ENCODE measurements at regions not wholly inside any gene's neighbourhood (a gene's known extent, or its start where the extent isn't known, plus 50 kb on each side); places are given as distances from the start of the nearest gene placed in this dataset.

DNA sequence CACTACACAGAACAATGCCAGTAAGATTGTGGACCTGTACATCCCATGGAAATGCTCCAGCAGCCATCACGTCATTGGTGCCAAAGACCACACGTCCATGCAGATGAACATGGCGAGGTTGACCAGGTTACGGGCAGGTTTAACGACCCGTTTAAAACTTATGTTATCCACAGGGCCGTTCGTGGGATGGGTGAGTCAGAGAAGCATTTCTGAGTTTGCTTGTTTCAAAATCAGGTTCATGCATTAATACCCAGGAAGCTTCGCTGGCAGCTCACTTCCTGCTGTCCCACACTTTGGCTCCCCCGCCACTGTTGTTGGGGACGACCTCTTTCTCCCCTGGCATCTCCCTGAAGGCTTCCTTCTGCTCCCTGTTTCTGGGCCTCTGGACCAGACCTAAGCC, 194.1 kb downstream of the USP12 start:
- no peak for ATAC-seq
- ChIA-PET CTCF (ENCODE audit: low intra/inter-chr PET ratio) (no interaction called here), POLR2A (interaction anchor here (0.6 kb wide), 1 partner anchor 1431 kb away, joined by 4 read pairs; no protein-coding TSS in a partner anchor)
- WGBS (ENCODE audit: insufficient coverage, low coverage, missing lambda C conversion rate) = 48% methylated on average over 10 of the region's 11 CpGs
- H3K4me2 ChIP-seq (ENCODE audit: insufficient read depth, low read length) = no peak overlapping the region
- FAIRE-seq = no peak
- H3K9me3 ChIP-seq (replicated peaks; ENCODE audit: control insufficient read depth, insufficient read depth, low read depth, low read length) = no peaks in the 10 kb centered on the region; the same call in 1 of the 2 replicates
- TF ChIP-seq ZNF644 (tag; IDR thresholded peaks at IDR 0.05; ENCODE audit: low read depth) = no peak
- TF ChIP-seq DIDO1 (tag; IDR thresholded peaks at IDR 0.05; ENCODE audit: low read depth) = no peak
- TF ChIP-seq ZNF12 (CRISPR knock-in tag; IDR thresholded peaks at IDR 0.05) = no peak
- no peak for TF ChIP-seq ZNF23 (CRISPR knock-in tag; IDR thresholded peaks at IDR 0.05)
- no peak for TF ChIP-seq BRD4 (IDR thresholded peaks at IDR 0.05)
- TF ChIP-seq, protein P1, sequence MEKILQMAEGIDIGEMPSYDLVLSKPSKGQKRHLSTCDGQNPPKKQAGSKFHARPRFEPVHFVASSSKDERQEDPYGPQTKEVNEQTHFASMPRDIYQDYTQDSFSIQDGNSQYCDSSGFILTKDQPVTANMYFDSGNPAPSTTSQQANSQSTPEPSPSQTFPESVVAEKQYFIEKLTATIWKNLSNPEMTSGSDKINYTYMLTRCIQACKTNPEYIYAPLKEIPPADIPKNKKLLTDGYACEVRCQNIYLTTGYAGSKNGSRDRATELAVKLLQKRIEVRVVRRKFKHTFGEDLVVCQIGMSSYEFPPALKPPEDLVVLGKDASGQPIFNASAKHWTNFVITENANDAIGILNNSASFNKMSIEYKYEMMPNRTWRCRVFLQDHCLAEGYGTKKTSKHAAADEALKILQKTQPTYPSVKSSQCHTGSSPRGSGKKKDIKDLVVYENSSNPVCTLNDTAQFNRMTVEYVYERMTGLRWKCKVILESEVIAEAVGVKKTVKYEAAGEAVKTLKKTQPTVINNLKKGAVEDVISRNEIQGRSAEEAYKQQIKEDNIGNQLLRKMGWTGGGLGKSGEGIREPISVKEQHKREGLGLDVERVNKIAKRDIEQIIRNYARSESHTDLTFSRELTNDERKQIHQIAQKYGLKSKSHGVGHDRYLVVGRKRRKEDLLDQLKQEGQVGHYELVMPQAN (IDR thresholded peaks at IDR 0.05; ENCODE audit: borderline replicate concordance) = no peak
- no peak for TF ChIP-seq SOX6 (IDR thresholded peaks at IDR 0.05)
- TF ChIP-seq ZNF274 (IDR thresholded peaks at IDR 0.05; ENCODE audit: borderline replicate concordance, low read depth, low read length) = no peak
- no peak overlapping the region for H2AFZ ChIP-seq (ENCODE audit: low read depth, low read length)
- no TSS peak for BruUV-seq (replicated peaks)
- H3K27me3 ChIP-seq (ENCODE audit: control insufficient read depth in 2 of 2, insufficient read depth in 2 of 2, low read length in 2 of 2) = no peaks in the 10 kb centered on the region
- H3K27ac ChIP-seq (ENCODE audit: extremely low read depth, low read depth, low read length) = no peak overlapping the region
- peaks cover 35 to 40% of the 10 kb centered on the region in 2 experiments; a peak in 4 of 5 replicates for H3K4me1 ChIP-seq (replicated peaks in 1 of 2; ENCODE audit: control insufficient read depth in 2 of 2, insufficient read depth in 2 of 2, low read length in 2 of 2)
- H3K36me3 ChIP-seq (ENCODE audit: control insufficient read depth, insufficient read depth, low read length) = no peaks in the 10 kb centered on the region
- no peaks in the 10 kb centered on the region for H3K79me2 ChIP-seq (ENCODE audit: control insufficient read depth, insufficient read depth, low read length)
- H3K4me3 ChIP-seq = no peak overlapping the region
- no peaks in the 10 kb centered on the region for H3K9me1 ChIP-seq (ENCODE audit: control insufficient read depth, insufficient read depth, low read length)
- H3K9ac ChIP-seq (ENCODE audit: insufficient read depth in 1 of 2, low read depth in 2 of 2, low read length in 2 of 2) = no peak overlapping the region
- no peaks in the 10 kb centered on the region for H4K20me1 ChIP-seq (replicated peaks; ENCODE audit: control insufficient read depth, insufficient read depth, low read length)
- no peak for DNase-seq (ENCODE audit: extremely low read depth in 1 of 4, low spot score in 3 of 4)
- in situ Hi-C loops (cut with MboI) = no loop called here
- intact Hi-C loops (cut with micrococcal nuclease) = no loop called here

All from K562 (cell line).